ENCODE measurements at regions not wholly inside any gene's neighbourhood (a gene's known extent, or its start where the extent isn't known, plus 50 kb on each side); places are given as distances from the start of the nearest gene placed in this dataset.

GRCh38 chr4:173584506-173584905 lies 54.5 kb upstream of the HAND2 start:
- FAIRE-seq, result no peak

All from endometrium (tissue), 2 donors.